PFSK-1 (cell line): ENCODE measurements at regions not wholly inside any gene's neighbourhood (a gene's known extent, or its start where the extent isn't known, plus 50 kb on each side); places are given as distances from the start of the nearest gene placed in this dataset.

ENCODE experiments used
- POLR2AphosphoS5 ChIP-seq: IDR thresholded peaks from 2 replicates; pipeline ENCODE4 v1.6.1; 2012; ENCODE audit warnings: low read depth, mild to moderate bottlenecking, control low read depth, low read length, moderate library complexity
- SIN3A ChIP-seq: IDR thresholded peaks from 2 replicates; pipeline ENCODE4 v1.6.1; 2012; ENCODE audit warnings: mild to moderate bottlenecking, low read length, moderate library complexity, borderline replicate concordance; ENCODE audit not compliant: insufficient read depth

DNA sequence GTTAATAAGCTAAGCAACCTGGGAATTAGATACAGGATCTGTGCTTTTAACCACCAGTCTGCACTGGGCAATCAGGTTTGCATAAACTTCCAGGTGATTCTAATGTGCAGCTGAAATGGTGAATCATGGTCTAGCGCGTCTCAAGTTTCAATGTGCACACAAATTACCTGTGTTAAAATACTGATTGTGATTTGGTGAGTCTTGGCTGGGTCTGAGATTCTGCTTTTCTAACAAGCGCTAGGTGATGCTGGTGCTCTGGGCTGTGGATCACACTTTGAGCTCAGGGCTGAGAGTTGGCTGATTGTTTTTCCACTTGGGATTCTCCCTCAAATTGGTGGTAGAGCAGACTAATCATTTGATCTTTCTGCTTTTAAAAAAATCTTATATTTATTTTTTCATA, 124.8 kb downstream of the C12orf75 start:
- TF ChIP-seq SIN3A, result no peak
- TF ChIP-seq POLR2AphosphoS5, result no peak
